GM12873 (cell line): ENCODE measurements at regions not wholly inside any gene's neighbourhood (a gene's known extent, or its start where the extent isn't known, plus 50 kb on each side); places are given as distances from the start of the nearest gene placed in this dataset.

Experiments
- CTCF ChIP-seq: IDR thresholded peaks from 2 replicates; pipeline ENCODE4 v1.5.1; 2012; ENCODE audit warnings: low read depth, mild to moderate bottlenecking, moderate library complexity, low read length, control low read depth; ENCODE audit not compliant: insufficient read depth; ENCODE audit errors: missing control alignments

GRCh38 chr3:4006288-4006687 lies 207.1 kb downstream of the LRRN1 start:
- TF ChIP-seq CTCF: no peak

- TF ChIP-seq CTCF: no peak
These were observed 209.0 kb downstream of the LRRN1 start for GRCh38 chr3:4008205-4008604.

GRCh38 chr3:4011166-4011565 lies 211.9 kb downstream of the LRRN1 start:
- TF ChIP-seq CTCF: no peak

GRCh38 chr3:4015426-4015825 lies 216.2 kb downstream of the LRRN1 start:
- no peak for TF ChIP-seq CTCF

- no peak for TF ChIP-seq CTCF
These were observed 220.3 kb downstream of the LRRN1 start for GRCh38 chr3:4019501-4019900.

- no peak for TF ChIP-seq CTCF
These were observed 221.9 kb downstream of the LRRN1 start for GRCh38 chr3:4021162-4021561.

GRCh38 chr3:4029135-4029534 lies 229.9 kb downstream of the LRRN1 start:
- TF ChIP-seq CTCF: no peak
